ENCODE measurements at regions not wholly inside any gene's neighbourhood (a gene's known extent, or its start where the extent isn't known, plus 50 kb on each side); places are given as distances from the start of the nearest gene placed in this dataset.
"Not testable (repeated sequence)": the region's sequence is repeated elsewhere in the genome, so short reads cannot be mapped to it uniquely, and the experiment has no call there.

DNA sequence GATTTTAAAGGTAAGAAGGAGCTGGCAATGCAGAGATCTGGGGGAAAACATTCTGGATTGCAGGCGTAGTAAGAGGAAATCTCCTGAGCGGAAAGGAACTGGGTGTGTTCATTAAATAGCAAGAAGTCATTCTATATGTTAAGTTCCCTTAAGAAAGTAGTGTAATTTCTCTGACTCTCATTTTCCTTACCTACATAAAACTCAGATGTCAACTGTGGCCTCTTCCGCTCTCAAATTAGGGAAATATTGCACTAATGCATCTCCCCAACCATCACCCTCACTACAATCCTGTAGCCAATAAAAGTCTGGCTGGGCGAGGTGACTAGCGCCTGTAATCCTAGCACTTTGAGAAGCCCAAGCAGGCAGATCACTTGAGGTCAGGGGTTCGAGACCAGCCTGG is 89.0 kb upstream of the CDC42EP3 start:
- Mint-ChIP-seq H3K4me3 (no peak overlapping the region), H3K4me1 (peaks cover 31% of the 10 kb centered on the region), H3K36me3 (ENCODE audit: low read depth) (no peaks in the 10 kb centered on the region), H3K27ac (no peak overlapping the region), H3K27me3 (ENCODE audit: low read depth) (peaks cover 10% of the 10 kb centered on the region), H3K9me3 (peaks cover 3% of the 10 kb centered on the region)
- TF ChIP-seq, protein P1, sequence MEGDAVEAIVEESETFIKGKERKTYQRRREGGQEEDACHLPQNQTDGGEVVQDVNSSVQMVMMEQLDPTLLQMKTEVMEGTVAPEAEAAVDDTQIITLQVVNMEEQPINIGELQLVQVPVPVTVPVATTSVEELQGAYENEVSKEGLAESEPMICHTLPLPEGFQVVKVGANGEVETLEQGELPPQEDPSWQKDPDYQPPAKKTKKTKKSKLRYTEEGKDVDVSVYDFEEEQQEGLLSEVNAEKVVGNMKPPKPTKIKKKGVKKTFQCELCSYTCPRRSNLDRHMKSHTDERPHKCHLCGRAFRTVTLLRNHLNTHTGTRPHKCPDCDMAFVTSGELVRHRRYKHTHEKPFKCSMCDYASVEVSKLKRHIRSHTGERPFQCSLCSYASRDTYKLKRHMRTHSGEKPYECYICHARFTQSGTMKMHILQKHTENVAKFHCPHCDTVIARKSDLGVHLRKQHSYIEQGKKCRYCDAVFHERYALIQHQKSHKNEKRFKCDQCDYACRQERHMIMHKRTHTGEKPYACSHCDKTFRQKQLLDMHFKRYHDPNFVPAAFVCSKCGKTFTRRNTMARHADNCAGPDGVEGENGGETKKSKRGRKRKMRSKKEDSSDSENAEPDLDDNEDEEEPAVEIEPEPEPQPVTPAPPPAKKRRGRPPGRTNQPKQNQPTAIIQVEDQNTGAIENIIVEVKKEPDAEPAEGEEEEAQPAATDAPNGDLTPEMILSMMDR (IDR thresholded peaks at IDR 0.05; ENCODE audit: unreplicated experiment in 3 of 3): no peak

DNA sequence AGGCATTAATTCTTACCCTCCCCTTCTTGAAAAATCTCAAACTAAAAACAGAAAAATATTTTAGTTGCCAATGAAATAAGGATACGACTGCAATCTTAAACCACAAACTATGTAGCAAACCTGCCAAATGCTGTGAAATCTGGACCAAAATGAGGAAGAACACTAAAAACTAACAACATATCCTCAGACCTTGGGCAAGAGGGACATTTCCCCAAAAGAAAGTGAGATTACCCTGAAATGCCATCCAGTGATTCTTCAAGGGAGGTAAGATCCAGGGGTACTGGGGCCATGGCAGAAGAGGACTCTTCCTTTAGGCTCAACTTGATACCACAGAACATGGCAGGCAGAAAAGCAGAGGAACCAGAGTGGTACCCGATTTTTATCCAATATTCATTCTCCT is 90.8 kb upstream of the CDC42EP3 start:
- not testable (repeated sequence) for H3K4me3 Mint-ChIP-seq; H3K9me3 Mint-ChIP-seq; H3K27ac Mint-ChIP-seq; H3K27me3 Mint-ChIP-seq (ENCODE audit: low read depth); H3K36me3 Mint-ChIP-seq (ENCODE audit: low read depth)
- peaks cover 38% of the 10 kb centered on the region for H3K4me1 Mint-ChIP-seq

DNA sequence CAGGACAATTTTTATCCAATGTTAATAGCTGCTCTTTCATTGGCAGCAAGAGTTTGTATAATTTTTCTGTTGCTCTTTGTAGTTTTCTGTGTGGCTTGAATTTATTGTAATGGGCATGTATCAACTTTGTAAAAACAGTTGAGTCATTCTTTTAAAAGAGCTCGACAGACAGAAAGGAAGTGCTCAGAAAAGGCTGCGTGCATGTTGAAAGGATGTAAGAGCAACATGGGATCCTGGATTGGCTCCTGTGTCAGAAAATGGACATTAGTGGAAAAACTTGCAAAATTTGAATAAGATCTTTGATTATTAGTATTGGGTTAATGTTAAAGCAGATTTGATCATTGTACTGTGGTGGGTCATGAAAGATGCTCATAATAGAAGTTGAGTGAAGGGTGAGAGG is 93.3 kb upstream of the CDC42EP3 start:
- H3K4me1 Mint-ChIP-seq: peaks cover 45% of the 10 kb centered on the region
- peak overlapping the region; percentile 32 to 69 (median 56) for H3K27ac Mint-ChIP-seq
- TF ChIP-seq, protein P1 (IDR thresholded peaks at IDR 0.05; ENCODE audit: unreplicated experiment in 3 of 3): no peak
- H3K27me3 Mint-ChIP-seq (ENCODE audit: low read depth): peaks cover under 1% of the 10 kb centered on the region
- H3K9me3 Mint-ChIP-seq: peaks cover 5% of the 10 kb centered on the region
- no peak overlapping the region for H3K4me3 Mint-ChIP-seq
- no peaks in the 10 kb centered on the region for H3K36me3 Mint-ChIP-seq (ENCODE audit: low read depth)

DNA sequence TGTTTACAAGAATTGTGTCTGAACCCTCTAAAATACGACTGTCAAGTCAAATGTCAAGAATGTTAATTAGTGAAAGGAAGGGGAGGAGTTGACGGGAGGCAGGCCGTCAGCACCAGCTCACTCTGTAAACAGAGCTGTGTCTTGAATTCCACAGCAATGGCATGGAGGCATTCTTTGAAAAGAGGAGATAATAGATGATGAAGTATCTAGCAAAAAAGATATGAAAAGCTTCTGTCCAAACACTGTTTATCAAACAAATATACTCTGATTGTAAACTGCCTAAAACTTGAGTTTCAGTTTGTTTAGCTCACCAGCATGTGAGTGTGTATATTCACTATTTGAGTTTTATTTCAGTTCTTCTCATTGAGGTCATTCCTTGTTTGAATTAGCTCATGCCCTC is 94.7 kb upstream of the CDC42EP3 start:
- H3K36me3 Mint-ChIP-seq (ENCODE audit: low read depth): no peaks in the 10 kb centered on the region
- H3K9me3 Mint-ChIP-seq: peaks cover 8% of the 10 kb centered on the region
- peaks cover 49% of the 10 kb centered on the region for H3K4me1 Mint-ChIP-seq
- H3K4me3 Mint-ChIP-seq: peak overlapping the region in 2 of 3 experiments; percentile 15 to 26
- H3K27me3 Mint-ChIP-seq (ENCODE audit: low read depth): peaks cover 3% of the 10 kb centered on the region
- peak overlapping the region; percentile 71 to 88 (median 85) for H3K27ac Mint-ChIP-seq
- TF ChIP-seq, protein P1 (IDR thresholded peaks at IDR 0.05; ENCODE audit: unreplicated experiment in 3 of 3): no peak

DNA sequence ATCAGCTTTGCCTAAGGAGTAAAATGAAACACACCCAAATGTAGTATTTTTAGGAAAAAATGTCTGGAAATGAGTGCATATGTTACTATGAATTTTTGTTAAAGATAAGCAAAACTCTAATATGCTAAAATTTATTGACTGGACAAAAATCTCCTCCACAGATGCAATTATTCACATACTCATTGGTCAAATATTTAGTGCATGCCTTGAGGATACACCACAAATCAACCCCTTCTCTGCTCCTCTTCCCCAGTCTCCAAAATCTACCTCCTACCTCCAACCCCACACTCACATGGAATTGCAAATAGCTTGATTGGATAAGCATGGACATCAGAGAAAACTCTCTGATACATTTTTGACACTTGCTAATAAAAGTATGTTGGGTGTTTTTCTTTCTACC is 95.6 kb upstream of the CDC42EP3 start:
- Mint-ChIP-seq H3K27ac (peak overlapping the region; percentile 3 to 85 (median 74)), H3K4me1 (peaks cover 59% of the 10 kb centered on the region), H3K9me3 (peaks cover 8% of the 10 kb centered on the region)

DNA sequence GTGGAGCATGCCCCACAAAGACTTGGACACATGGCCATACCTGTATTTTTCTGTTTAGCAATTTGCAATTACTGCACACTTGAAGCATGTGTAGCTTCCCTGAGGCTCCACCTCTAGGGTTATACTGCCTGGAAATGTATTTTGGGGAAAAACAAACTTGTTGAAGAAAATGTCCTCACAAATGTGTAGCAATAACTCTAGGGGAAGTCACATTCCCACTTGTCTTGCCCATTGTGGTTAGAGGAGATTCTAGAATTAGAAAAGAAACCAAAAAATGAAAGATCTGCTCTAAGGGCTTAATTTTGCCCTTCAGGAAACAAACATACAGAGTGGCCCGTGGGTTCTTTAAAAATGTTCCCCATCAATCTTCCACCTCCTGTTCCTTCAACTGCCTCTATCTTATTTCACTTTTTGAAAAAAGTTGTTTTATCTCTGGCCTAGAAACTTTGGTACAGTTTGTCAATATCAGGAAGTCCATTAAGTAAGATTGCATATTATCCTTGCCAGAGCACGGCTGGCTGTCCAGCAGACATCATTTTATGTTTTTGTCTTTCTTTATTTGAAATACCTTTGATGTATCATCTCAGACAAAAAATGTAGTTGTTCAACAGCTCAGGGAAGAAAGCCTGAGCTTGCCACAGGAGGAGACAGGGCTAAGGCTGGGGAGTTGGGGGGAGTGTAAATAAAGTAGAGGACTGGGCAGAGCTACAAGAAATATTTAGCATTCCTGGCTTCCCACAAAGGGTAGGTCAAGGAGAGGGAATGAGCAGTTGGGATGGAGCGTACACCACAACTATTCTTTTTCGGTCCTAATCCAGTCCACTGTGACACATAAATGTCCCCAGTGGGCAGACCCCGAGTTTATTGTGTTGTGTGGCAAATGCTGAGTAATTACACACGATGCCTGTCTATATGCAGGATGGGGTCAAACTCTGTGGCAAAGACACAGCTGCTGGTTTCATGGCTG is 96.8 kb upstream of the CDC42EP3 start:
- peak overlapping the region in 2 of 3 experiments; percentile 1 to 12 for H3K4me3 Mint-ChIP-seq
- H3K27ac Mint-ChIP-seq: peak overlapping the region; percentile 74 to 88 (median 85)
- peaks cover 5% of the 10 kb centered on the region for H3K9me3 Mint-ChIP-seq
- TF ChIP-seq, protein P1 (IDR thresholded peaks at IDR 0.05; ENCODE audit: unreplicated experiment in 3 of 3): no peak
- H3K36me3 Mint-ChIP-seq (ENCODE audit: low read depth): no peaks in the 10 kb centered on the region
- peaks cover 4% of the 10 kb centered on the region for H3K27me3 Mint-ChIP-seq (ENCODE audit: low read depth)
- peaks cover 71% of the 10 kb centered on the region for H3K4me1 Mint-ChIP-seq

More for the DNA sequence above, 95.6 kb upstream of the CDC42EP3 start:
- Mint-ChIP-seq H3K36me3 (ENCODE audit: low read depth) (no peaks in the 10 kb centered on the region), H3K27me3 (ENCODE audit: low read depth) (peaks cover 4% of the 10 kb centered on the region), H3K4me3 (no peak overlapping the region)
- TF ChIP-seq, protein P1 (IDR thresholded peaks at IDR 0.05; ENCODE audit: unreplicated experiment in 3 of 3): no peak

Data from nephron (organoid).